ENCODE measurements at regions not wholly inside any gene's neighbourhood (a gene's known extent, or its start where the extent isn't known, plus 50 kb on each side); places are given as distances from the start of the nearest gene placed in this dataset.

- no CpG with 5 or more reads among the region's 2 CpGs for WGBS, 2 experiments (ENCODE audit: extremely low coverage in 2 of 2, insufficient read length in 1 of 2)
- CTCF ChIA-PET: interaction anchor here (0.5 kb wide), 1 partner anchor 10 kb away, joined by 3 read pairs; no protein-coding TSS in a partner anchor
Measured at GRCh38 chr3:8348076-8348475, 153.5 kb upstream of the LMCD1 start.

More at GRCh38 chr3:8348076-8348475, 153.5 kb upstream of the LMCD1 start:
- intact Hi-C loops (cut with micrococcal nuclease) (no loop called here), in situ Hi-C loops (cut with MboI; ENCODE audit: low sequenced_read_pairs) (no loop called here), dilution Hi-C loops (cut with HindIII; ENCODE audit: low sequenced_read_pairs, unreplicated experiment) (no loop called here)
- H2AK5ac ChIP-seq (ENCODE audit: low read depth, low read length): no peak overlapping the region
- no peak overlapping the region for H2BK5ac ChIP-seq (ENCODE audit: low read depth, low read length, poor library complexity, severe bottlenecking)
- H3K4me2 ChIP-seq (ENCODE audit: low read depth, low read length): no peak overlapping the region
- no peak overlapping the region for H3K14ac ChIP-seq (replicated peaks; ENCODE audit: low read depth, low read length)
- POLR2A ChIA-PET (ENCODE audit: unreplicated experiment): no interaction called here
- H3K4me3 ChIP-seq (ENCODE audit: insufficient read depth, low read depth, low read length): no peak overlapping the region
- H2AFZ ChIP-seq (replicated peaks; ENCODE audit: low read length, poor library complexity): no peak overlapping the region
- H3K4ac ChIP-seq (ENCODE audit: low read depth, low read length): no peak overlapping the region
- no peak overlapping the region for H4K8ac ChIP-seq (ENCODE audit: low read depth in 2 of 2, low read length in 2 of 2)
- H3K23ac ChIP-seq (ENCODE audit: low read depth, low read length): no peak overlapping the region
- H3K79me1 ChIP-seq (ENCODE audit: low read depth in 1 of 2, low read length in 2 of 2): no peaks in the 10 kb centered on the region
- BruUV-seq (replicated peaks): no TSS peak
- no peak for DNase-seq
- no peak for ATAC-seq (ENCODE audit: low read depth)
- no peaks in the 10 kb centered on the region for H4K20me1 ChIP-seq (ENCODE audit: insufficient read depth, low read length)
- no peak overlapping the region for H4K91ac ChIP-seq (ENCODE audit: insufficient read depth, low read depth, low read length)
- no peak overlapping the region for H3K9ac ChIP-seq (ENCODE audit: low read depth, low read length)
- no peaks in the 10 kb centered on the region for H3K9me1 ChIP-seq (ENCODE audit: insufficient read depth, low read length)
- TF ChIP-seq RAD21 (IDR thresholded peaks at IDR 0.05; ENCODE audit: low read length) (no peak), BHLHE40 (IDR thresholded peaks at IDR 0.05; ENCODE audit: low read depth, low read length) (no peak), CEBPB (IDR thresholded peaks at IDR 0.05; ENCODE audit: low read depth, low read length) (no peak), MXI1 (IDR thresholded peaks at IDR 0.05; ENCODE audit: borderline replicate concordance, low read depth, low read length) (no peak), FOS (IDR thresholded peaks at IDR 0.05; ENCODE audit: low read depth, low read length) (no peak), MAFK (IDR thresholded peaks at IDR 0.05; ENCODE audit: low read depth, low read length) (no peak), RFX5 (IDR thresholded peaks at IDR 0.05; ENCODE audit: low read depth, low read length) (no peak), POLR2A (IDR thresholded peaks at IDR 0.05; ENCODE audit: low read depth, low read length) (no peak)
- TF ChIP-seq, protein P1, sequence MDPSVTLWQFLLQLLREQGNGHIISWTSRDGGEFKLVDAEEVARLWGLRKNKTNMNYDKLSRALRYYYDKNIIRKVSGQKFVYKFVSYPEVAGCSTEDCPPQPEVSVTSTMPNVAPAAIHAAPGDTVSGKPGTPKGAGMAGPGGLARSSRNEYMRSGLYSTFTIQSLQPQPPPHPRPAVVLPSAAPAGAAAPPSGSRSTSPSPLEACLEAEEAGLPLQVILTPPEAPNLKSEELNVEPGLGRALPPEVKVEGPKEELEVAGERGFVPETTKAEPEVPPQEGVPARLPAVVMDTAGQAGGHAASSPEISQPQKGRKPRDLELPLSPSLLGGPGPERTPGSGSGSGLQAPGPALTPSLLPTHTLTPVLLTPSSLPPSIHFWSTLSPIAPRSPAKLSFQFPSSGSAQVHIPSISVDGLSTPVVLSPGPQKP (IDR thresholded peaks at IDR 0.05; ENCODE audit: borderline replicate concordance, low read depth, low read length): no peak
- H2BK15ac ChIP-seq (ENCODE audit: low read depth, low read length): no peak overlapping the region
- no peak overlapping the region for H2AK9ac ChIP-seq (replicated peaks; ENCODE audit: low read depth, low read length, poor library complexity)
- no peak overlapping the region for H3K27ac ChIP-seq (ENCODE audit: insufficient read depth, low read length)
- H4K5ac ChIP-seq (ENCODE audit: low read depth, low read length): no peak overlapping the region
- no peaks in the 10 kb centered on the region for H3K9me3 ChIP-seq (ENCODE audit: control insufficient read depth, insufficient read depth, low read length)
- H3K18ac ChIP-seq (ENCODE audit: low read depth, low read length): no peak overlapping the region
- H3K36me3 ChIP-seq (ENCODE audit: control insufficient read depth, insufficient read depth, low read length): no peaks in the 10 kb centered on the region
- no peaks in the 10 kb centered on the region for H3K4me1 ChIP-seq (ENCODE audit: control insufficient read depth, insufficient read depth, low read length)
- H2BK120ac ChIP-seq (ENCODE audit: low read depth, low read length): no peak overlapping the region
- no peaks in the 10 kb centered on the region for H3K27me3 ChIP-seq (ENCODE audit: control insufficient read depth, insufficient read depth, low read length)
- no peak overlapping the region for H3K56ac ChIP-seq (ENCODE audit: extremely low read depth, insufficient read depth, low read length)
- H2BK20ac ChIP-seq (ENCODE audit: low read depth, low read length): no peak overlapping the region

Data from IMR-90 (cell line).